Stimulated activated CD4-positive, alpha-beta T cell treated with anti-CD3 and anti-CD28 coated beads, Interleukin-1b, Interleukin-23, amount 100 ng/mL, for 48 hours (primary cell): ENCODE measurements at regions not wholly inside any gene's neighbourhood (a gene's known extent, or its start where the extent isn't known, plus 50 kb on each side); places are given as distances from the start of the nearest gene placed in this dataset.
"Not testable (repeated sequence)": the region's sequence is repeated elsewhere in the genome, so short reads cannot be mapped to it uniquely, and the experiment has no call there.

Source experiments
- DNase-seq: peaks from one replicate; pipeline ENCODE4 v3.0.0-alpha.2; 2020

DNA sequence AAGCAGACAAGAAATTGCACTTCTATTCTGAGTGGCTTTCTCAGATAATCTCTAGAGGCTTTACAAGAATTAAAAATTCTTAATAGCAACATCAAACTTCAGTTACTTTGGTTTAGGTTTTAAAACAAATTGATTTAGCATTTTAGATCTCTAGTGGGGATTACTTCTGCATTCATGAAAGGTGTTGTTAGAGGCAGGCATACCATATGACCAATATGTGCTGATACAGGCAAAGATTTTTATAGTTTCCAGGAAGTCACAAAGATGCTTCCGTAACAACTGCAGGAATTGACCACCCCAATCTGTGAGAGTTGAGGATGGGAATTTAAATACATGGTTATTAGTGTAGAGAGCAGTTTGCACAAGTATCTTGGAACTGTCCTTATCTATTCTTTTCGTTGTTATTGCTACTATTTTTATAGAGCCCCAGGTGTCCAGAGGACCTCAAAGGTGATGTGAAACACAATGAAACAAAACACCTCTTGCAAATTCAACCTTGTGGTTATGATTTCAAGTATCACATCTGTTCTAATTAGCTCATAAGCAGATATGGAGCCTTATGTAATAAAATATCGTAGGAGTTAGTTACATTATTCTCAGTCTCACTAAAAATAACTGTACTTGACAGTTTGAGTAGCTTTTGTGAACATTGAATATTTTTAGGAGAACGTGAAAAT is 512.7 kb upstream of the ADGRL4 start:
- no peak for DNase-seq

DNA sequence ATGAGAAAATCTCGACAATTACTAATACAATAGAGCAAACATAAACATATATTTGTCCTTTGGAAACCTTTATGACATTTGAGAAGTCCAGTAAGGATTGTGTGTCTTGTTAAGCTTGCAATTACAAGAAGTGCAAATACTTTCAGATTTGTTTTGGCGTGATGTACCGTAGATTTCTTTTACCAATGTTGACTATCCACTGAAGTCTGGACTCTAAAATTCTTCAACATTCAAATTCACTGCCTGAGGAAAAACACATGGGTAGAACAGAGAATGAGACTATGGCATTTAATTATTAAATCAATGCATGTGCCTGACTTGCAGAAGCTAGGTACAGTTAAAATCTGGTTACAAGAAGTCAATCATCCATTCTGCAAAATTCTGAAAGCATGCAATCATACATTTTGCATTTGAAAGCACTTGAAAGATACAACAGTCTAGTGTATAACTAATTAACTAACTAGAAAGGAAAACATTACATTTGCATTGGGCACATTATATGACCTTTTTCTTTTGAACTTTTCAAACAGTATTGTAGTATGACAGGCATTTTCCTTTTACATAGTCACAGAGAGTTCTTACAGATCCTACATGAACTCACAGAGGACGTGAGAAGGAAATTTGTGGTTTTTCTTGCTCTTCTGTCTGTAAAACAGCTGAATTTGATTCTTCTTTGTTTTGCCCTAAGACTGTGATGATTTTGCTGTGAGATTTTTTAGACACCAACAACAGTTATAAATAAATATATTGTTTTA is 511.1 kb upstream of the ADGRL4 start:
- DNase-seq = no peak

DNA sequence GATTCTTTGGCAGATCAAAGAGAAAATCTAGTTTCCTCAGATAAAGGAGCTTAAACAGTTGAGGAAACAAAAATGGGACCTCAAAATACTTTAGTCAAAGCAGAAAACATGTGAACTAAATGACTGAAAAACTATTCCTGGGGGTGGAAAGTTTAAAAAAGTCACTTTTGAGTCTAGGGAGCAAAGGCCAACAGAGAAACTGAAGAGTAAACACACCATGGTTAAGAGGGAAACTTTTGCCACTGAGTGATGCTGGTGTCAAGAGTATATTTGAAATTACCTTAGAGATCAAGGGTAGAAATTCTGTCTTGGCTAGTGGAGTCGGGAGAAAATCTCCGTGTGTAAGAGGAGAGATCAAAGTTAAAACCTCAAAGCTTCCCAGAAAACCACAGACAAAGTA is 501.2 kb upstream of the ADGRL4 start:
- DNase-seq = no peak

GRCh38 chr1:79501153-79501552 is 494.6 kb upstream of the ADGRL4 start:
- DNase-seq = no peak

GRCh38 chr1:79499541-79499940 is 493.0 kb upstream of the ADGRL4 start:
- no peak for DNase-seq

DNA sequence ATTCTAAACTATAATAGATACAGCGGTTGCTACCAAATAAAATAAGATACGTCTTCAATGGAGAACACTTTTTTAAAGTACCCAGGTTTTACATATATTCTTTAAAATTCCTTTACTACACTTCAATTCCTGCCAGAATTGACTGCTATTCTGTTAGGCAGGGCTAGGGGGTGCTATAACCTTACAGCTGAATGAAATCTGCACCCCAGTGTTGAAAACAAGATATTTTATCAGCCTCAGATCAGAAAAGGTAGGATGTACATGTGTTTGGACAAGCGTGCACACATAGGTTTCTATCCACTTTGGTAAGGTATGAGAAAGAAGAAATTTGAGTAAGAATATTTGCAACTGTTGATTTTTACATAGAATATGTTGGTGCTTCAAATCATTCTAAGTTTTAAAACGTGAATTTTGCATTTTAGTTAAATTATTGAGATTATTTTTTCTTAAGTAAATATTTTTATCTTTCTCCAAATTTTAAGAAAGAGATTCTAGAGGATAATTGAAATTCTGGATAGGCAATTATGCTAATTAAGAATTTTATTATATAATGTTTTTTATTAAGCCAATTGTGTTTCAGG is 490.8 kb upstream of the ADGRL4 start:
- DNase-seq = no peak

DNA sequence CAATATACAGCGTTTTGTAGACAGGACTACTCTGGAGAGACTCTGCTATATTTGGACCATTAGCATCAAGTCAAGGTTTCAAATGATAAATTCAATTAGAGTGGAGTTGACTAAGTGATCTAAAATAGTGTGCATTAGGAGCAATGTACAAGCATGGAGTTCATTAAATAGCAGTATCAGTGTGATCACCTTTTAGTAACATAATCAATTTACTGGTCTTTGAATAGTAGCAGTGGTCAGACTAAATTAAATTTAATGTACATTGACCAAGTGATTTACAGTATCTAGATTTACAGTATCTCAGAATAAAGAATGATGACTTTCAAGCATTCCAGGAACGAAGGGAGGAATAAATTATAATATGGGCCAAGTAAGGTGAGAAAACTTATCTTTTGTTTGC is 489.6 kb upstream of the ADGRL4 start:
- DNase-seq = no peak

DNA sequence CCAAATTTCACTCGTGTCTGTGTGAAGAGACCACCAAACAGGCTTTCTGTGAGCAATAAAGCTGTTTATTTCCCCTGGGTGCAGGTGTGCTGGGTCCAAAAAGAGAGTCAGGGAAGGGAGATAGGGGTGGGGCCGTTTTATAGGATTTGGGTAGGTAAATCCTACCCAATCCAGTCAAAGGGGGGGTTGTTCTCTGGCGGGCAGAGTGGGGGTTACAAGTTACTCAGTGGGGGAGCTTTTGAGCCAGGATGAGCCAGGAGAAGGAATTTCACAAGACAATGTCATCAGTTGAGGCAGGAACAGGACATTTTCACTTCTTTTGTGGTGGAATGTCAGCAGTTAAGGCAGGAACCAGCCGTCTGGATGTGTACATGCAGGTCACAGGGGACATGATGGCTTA is 487.2 kb upstream of the ADGRL4 start:
- not testable (repeated sequence) for DNase-seq

DNA sequence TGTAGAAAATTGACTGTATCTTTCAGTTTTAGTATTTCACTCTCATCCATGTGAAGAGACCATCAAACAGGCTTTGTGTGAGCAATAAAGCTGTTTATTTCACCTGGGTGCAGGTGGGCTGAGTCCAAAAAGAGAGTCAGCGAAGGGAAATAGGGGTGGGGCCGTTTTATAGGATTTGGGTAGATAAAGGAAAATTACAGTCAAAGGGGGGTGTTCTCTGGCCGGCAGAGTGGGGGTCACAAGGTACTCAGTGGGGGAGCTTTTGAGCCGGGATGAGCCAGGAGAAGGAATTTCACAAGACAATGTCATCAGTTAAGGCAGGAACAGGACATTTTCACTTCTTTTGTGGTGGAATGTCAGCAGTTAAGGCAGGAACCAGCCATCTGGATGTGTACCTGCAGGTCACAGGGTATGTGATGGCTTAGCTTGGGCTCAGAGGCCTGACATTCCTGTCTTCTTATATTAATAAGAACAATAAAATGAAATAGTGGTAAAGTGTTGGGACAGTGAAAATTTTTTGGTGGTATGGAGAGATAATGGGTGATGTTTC is 482.1 kb upstream of the ADGRL4 start:
- DNase-seq = not testable (repeated sequence)

GRCh38 chr1:79478728-79479373 is 472.3 kb upstream of the ADGRL4 start:
- DNase-seq = no peak

DNA sequence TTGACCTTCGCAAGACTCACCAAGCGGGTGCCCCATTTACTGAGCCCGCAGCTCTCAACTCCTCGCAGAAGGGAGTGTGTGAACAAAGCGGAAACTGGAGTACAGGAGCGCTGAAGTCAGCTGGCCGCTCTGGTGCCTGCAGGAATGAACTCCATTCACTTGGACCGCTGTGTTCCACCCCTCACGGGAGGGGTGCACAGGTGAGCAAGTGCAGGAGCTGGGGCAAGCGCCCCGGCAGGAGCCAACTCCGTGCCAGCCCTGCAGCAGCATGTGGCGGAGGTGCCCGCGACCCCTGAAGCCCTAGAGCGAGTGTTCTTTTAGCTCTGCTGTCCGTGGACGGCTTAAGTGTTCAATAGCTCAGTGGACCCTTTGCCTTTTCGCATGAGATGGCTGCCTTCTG is 471.6 kb upstream of the ADGRL4 start:
- no peak for DNase-seq

DNA sequence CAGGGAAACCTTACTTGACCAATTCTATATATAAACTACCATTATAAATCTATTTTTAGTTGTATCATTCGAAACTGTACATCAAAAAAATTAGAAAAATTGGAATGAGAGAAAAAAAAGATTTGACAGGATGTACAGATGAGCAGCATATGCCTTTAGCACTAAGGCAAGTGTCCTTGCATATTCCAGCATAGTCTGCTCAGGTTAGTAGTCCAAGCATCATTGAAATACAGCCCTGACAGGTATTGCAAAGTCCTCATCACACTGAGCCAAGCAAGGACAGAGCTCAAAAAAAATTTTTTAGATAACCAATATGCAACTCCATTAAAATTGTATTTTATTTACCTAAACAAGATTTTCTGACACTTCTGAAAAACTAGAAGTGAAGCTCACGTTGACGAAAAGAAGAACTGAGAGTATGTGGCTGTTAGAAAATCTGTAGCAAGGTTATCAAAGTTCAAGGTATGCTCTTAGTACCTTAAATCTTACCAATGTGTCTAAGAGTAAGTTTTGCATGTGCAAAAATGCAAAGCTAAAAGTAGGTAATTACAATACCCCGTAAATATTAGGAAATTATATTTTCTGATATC is 465.6 kb upstream of the ADGRL4 start:
- no peak for DNase-seq

- DNase-seq = no peak
Measured at GRCh38 chr1:79469139-79469538, 462.6 kb upstream of the ADGRL4 start.

DNA sequence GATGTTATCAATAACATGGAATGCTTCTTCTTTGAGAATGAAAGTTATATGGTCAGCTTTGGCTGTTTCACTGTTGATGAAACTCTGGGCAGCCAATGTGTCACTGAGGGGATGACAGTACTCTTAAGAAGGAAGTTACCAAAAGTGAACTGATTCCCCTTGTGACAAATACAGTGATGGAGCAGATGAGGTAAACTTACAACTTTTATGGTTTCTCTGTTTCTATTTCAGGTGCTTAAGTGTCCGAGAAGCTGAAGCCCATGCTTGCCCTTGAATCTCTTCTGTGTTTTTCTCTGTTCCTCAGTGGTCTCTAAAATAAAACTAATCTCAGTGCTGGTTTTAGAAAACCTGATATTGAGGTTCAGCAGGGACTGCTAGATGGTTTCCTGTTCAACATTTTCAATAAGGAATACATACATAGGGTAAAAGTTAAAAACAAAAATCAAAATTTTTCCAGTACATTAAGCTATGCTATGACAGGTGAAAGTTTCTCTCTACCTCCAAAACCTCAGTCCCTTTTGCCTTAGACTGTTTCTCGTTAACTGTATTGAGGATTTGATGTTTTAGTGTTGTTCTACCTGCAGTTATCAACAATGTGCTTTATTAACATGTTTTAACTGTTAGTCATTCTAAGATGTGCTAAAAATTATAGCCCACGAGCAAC is 454.4 kb upstream of the ADGRL4 start:
- DNase-seq = no peak

DNA sequence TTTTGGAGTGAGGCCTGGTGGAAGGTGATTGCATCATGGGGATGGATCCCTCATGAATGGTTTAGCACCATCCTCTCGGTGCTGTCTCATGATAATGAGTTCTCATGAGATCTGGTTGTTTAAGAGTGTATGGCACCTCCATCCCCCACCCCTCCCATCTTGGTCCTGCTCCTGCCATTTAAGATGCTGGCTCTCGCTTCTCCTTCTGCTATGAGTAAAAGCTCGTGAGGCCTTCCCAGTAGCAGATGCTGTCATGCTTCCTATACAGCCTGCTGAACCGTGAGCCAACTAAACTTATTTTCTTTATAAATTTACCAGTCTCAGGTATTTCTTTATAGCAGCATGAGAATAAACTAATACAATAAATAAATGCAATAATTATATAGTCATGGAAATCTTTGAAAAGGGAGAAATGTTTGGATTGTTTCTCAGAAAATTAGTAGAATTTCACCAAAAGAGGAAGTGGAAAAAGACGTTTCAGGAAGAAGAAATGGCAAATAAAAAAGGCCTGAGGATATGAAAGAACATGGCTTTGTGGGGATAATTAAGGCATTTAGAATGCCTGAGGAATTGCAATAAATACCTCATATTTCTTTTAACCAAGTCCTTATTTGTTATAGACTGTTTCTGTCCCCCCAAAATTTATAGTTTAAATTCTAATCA is 451.2 kb upstream of the ADGRL4 start:
- no peak for DNase-seq

DNA sequence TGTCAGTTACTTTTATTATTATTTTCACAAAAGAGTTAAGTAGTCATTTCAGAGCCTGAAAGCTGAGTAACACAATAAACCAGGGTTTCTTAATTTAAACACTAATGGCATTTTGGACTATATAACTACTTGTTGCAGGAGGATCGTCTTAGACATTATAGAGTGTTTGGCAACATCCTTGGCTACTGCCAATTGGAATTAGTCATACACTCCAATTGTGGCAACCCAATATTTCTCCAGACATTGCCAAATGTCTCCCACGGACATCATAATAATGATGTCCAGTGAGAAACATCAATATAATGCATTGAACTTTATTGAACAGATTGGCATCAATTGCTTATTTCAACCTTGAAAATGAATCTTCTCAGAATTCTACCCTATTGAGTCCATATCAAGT is 441.9 kb upstream of the ADGRL4 start:
- no peak for DNase-seq

DNA sequence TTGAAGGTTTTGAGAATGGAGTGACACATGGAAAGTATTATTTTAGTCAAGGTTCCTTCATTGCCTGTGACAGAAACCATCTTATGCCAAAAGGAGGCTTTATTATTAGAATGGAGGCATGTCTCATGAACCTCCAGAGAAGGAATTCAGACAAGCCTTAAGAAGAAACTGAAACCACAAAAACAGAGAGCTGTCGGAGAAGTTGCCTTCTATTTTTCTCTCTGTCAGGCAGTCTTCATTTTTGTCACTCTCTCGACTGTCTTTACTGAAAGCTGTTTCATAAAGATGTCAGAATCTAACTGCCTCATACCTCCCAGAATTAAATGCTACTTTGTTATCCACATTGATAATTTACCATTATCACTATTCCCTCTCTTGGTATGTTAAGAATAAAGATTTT is 434.7 kb upstream of the ADGRL4 start:
- no peak for DNase-seq

DNA sequence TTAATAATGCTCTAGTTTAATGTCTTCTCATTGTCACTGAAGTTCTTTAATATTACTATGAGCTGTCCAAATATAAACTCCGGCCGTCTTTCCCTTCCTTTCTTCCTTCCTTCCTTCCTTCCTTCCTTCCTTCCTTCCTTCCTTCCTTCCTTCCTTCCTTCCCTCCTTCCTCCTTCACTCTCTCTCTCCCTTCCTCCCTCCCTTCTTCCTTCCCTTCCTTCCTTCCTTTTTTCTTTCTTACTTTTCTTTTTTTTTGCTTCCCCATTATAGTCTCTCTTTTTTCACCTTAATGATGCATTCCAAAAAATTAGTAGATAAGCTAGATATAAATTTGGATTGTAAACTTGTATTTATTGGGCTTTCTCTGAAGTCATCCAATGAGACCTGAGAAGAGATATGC is 431.0 kb upstream of the ADGRL4 start:
- DNase-seq = no peak

GRCh38 chr1:79431340-79431739 is 424.8 kb upstream of the ADGRL4 start:
- no peak for DNase-seq

DNA sequence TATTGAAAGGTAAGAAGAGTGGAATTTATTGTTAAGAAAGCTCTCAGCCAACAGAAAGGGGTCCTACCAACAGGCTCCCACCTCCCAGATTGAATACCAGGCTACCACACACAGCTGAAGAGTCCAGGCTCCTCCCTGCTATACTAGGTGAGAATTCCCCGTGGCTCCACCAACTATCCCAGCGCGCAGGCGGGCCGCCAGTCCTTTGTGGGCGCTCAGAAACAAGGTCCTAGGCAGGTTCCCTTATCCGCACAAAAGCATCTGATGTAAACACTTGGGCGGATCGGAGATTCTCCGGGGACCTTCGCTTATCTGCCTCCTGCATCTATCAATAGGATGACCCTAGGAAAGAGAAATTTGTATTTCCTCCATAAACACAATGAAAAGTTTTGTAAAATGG is 423.9 kb upstream of the ADGRL4 start:
- no peak for DNase-seq

DNA sequence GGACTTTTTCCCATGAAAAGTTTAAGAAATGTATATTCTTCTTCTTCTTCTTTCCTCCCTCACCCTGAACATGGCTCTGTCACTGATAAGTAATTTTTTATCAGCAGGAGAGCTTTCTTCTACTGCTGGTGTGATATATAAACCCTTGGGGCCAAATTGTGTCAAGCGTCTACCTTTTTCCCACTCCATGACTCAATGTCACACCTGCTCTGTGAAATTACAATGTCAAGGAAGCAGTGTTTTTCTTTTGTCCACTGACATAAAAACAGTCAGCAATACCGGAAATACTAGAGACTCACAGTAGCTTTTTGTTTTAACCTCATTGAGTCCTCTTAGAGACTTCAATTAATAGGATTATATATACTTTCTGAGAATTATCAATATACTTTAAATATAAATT is 416.2 kb upstream of the ADGRL4 start:
- no peak for DNase-seq

DNA sequence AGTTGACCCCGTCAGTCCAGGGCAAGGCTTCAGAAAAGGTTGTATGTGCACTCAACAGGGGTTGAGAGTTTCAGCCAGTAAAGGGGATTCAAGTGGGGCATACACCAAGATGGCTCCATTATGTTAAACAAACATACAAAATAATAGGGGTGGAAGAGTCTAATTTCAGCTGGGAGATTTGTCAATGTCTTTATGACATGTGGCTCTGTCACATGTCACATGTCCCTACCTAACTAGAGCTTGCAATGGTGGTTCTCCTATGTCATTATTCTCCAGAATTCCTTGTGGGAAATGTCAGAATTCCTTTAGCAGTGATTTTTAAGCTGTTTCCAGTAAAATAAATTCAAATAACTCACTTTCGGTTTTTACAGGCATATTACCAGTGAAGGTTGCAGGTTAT is 392.0 kb upstream of the ADGRL4 start:
- no peak for DNase-seq
